Type B pancreatic cell (in vitro differentiated cells): ENCODE measurements at regions not wholly inside any gene's neighbourhood (a gene's known extent, or its start where the extent isn't known, plus 50 kb on each side); places are given as distances from the start of the nearest gene placed in this dataset.

ENCODE experiments used
- DNase-seq: peaks from one replicate; pipeline ENCODE4 v3.0.0; 2021; ENCODE audit warnings: mixed read lengths; ENCODE audit not compliant: unreplicated experiment; ENCODE audit errors: extremely low spot score
- H3K27ac Mint-ChIP-seq: 2 replicates; pipeline ENCODE4 v1.8.0; 2021; ENCODE audit warnings: mild to moderate bottlenecking, mixed read lengths
- H3K27me3 Mint-ChIP-seq: 2 replicates; pipeline ENCODE4 v1.8.0; 2021; ENCODE audit warnings: mixed read lengths
- H3K36me3 Mint-ChIP-seq: 2 replicates; pipeline ENCODE4 v1.8.0; 2021; ENCODE audit warnings: mixed read lengths
- H3K4me1 Mint-ChIP-seq: one replicate; pipeline ENCODE4 v1.8.0; 2021; ENCODE audit warnings: mixed read lengths; ENCODE audit not compliant: unreplicated experiment
- H3K4me3 Mint-ChIP-seq: 2 replicates; pipeline ENCODE4 v1.8.0; 2021; ENCODE audit warnings: mild to moderate bottlenecking, mixed read lengths
- H3K9me3 Mint-ChIP-seq: 2 replicates; pipeline ENCODE4 v1.8.0; 2021; ENCODE audit warnings: mixed read lengths
- TF ChIP-seq, protein P1 (sequence below): fragments of 200-600 bp; sonication (generic); conservative IDR thresholded peaks from 2 replicates; pipeline ENCODE4 v1.5.0; 2021; ENCODE audit warnings: antibody characterized with exemption, mild to moderate bottlenecking

DNA sequence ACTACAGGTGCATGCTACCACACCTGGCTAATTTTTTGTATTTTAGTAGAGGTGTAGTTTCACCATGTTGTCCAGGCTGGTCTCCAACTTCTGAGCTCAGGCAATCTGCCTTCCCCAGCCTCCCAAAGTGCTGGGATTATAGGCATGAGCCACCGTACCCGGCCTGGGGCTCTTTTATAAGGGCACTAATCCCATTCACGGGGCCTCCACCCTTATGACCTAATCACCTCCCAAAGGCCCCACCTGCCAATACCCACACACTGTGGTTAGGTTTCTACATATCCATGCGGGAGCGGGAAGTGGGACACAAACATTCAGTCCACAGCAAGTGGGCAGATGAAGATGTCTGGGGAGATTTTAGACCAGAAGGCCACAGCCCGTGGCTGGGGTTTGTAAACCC lies 164.7 kb upstream of the SH3BP4 start:
- H3K36me3 Mint-ChIP-seq: peaks cover 4% of the 10 kb centered on the region
- no peak for DNase-seq
- TF ChIP-seq, protein P1, sequence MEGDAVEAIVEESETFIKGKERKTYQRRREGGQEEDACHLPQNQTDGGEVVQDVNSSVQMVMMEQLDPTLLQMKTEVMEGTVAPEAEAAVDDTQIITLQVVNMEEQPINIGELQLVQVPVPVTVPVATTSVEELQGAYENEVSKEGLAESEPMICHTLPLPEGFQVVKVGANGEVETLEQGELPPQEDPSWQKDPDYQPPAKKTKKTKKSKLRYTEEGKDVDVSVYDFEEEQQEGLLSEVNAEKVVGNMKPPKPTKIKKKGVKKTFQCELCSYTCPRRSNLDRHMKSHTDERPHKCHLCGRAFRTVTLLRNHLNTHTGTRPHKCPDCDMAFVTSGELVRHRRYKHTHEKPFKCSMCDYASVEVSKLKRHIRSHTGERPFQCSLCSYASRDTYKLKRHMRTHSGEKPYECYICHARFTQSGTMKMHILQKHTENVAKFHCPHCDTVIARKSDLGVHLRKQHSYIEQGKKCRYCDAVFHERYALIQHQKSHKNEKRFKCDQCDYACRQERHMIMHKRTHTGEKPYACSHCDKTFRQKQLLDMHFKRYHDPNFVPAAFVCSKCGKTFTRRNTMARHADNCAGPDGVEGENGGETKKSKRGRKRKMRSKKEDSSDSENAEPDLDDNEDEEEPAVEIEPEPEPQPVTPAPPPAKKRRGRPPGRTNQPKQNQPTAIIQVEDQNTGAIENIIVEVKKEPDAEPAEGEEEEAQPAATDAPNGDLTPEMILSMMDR: no peak
- no peak overlapping the region for H3K4me3 Mint-ChIP-seq
- peaks cover 16% of the 10 kb centered on the region for H3K27me3 Mint-ChIP-seq
- peaks cover 7% of the 10 kb centered on the region for H3K9me3 Mint-ChIP-seq
- peaks cover 20% of the 10 kb centered on the region for H3K4me1 Mint-ChIP-seq
- H3K27ac Mint-ChIP-seq: no peak overlapping the region

DNA sequence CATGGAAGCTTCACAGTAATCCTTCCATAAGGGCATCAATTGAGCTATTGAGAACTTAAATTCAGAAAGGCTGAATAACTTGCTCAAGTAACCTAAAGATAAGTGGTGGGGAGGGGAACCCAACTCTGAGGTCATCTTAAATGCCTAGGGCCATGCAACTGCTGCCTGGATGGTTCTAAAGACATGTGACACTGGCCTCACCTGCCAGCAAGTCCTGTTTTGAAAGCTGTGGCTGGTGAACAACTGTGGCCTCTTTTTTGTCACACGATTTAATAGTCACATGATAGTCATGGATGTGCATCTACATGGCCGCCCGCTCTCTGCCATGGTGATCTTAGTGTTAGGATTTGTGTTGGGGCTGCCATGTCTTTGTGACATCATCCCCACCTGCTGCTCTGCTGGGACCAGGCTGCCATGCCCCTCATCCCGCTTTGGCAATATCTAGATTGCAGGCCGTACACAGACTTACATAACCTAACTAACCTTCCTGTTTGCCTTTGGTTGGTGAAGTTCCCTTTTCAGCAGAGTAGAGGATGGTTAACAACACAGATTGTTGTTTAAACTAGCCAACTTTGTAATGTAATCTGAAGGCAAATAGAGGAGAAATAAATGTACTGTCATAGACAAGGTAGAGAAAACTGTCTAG lies 177.9 kb upstream of the SH3BP4 start:
- H3K4me1 Mint-ChIP-seq: peaks cover 32% of the 10 kb centered on the region
- peaks cover 4% of the 10 kb centered on the region for H3K36me3 Mint-ChIP-seq
- DNase-seq: no peak
- peaks cover 13% of the 10 kb centered on the region for H3K27me3 Mint-ChIP-seq
- TF ChIP-seq, protein P1: no peak
- peaks cover 10% of the 10 kb centered on the region for H3K9me3 Mint-ChIP-seq
- H3K27ac Mint-ChIP-seq: no peak overlapping the region
- H3K4me3 Mint-ChIP-seq: no peak overlapping the region

DNA sequence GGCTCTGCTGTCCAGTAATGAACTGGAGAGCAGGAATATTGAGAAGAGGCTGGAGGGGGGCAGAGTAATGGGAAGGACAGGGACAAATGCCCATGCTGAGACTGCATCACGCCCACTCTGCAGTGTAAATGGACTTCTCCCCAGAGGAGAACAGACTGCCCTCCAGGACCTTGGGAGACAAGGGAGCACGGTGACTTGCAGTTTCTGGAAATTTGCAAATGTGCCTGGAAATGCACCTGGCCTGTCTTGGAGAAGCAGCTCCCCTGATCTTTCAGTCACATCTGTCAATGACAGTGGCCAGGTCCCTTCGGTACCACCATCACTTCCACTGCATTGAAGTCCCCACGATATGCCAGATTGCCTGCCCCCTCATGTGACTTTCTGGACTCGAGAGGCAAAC lies 178.7 kb upstream of the SH3BP4 start:
- Mint-ChIP-seq H3K4me3 (no peak overlapping the region), H3K27ac (no peak overlapping the region), H3K27me3 (peaks cover 13% of the 10 kb centered on the region), H3K36me3 (peaks cover 4% of the 10 kb centered on the region), H3K4me1 (peaks cover 32% of the 10 kb centered on the region), H3K9me3 (peaks cover 10% of the 10 kb centered on the region)
- DNase-seq: no peak
- TF ChIP-seq, protein P1: no peak

DNA sequence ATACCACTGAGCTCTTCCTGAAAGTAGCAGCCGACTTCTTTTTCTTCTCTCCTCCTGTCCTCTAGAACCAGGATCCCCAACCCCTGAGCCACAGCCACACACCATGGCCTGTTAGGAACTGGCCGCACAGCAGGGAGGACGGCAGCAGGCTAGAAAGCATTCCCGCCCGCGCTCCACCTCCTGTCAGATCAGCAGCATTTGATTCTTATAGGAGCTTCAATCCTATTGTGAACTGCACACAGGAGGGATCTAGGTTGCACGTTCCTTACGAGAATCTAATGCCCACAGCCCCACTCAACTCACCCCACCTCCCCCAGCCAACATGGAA lies 179.1 kb upstream of the SH3BP4 start:
- H3K27ac Mint-ChIP-seq: no peak overlapping the region
- DNase-seq: no peak
- peaks cover 32% of the 10 kb centered on the region for H3K4me1 Mint-ChIP-seq
- peaks cover 13% of the 10 kb centered on the region for H3K27me3 Mint-ChIP-seq
- peaks cover 10% of the 10 kb centered on the region for H3K9me3 Mint-ChIP-seq
- H3K4me3 Mint-ChIP-seq: no peak overlapping the region
- TF ChIP-seq, protein P1: no peak
- peaks cover 4% of the 10 kb centered on the region for H3K36me3 Mint-ChIP-seq

DNA sequence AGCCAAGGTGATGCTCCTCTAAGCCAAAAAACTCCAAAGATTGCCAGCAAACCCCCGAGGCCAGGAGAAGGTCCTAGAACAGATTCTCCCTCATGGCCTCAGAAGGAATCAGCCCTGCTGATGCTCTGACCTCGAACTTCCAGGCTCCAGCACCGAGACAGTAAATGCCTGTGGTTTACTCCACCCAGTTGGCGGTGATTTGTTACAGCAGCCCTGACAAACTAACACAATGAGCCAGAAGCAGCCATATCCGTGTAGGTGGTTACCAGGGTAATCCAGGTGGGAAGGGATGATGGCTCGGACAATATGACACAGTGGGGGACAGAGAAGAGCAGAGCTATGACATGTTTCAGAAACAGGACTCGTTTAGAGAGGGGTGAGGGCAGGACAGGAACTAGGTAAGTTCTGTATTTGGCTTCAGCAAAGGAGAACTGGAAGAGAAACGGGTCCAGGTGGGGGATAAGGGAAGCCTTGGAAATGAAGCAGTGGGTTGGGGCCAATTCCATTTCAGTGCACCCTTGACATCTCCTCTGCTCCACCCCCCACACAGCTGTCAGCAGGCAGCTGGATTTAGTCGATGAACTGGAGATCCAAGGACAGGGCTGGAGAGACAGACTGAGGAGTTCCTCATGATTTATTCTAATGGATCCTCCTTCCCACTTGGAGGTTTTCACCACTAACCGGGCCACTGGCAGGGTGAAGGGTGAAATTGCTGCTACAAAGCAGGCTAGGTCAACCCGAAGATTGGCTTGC lies 179.7 kb upstream of the SH3BP4 start:
- H3K27me3 Mint-ChIP-seq: peaks cover 13% of the 10 kb centered on the region
- no peak for DNase-seq
- TF ChIP-seq, protein P1: no peak
- peaks cover 4% of the 10 kb centered on the region for H3K36me3 Mint-ChIP-seq
- no peak overlapping the region for H3K4me3 Mint-ChIP-seq
- H3K27ac Mint-ChIP-seq: peak overlapping the region; percentile 40
- peaks cover 32% of the 10 kb centered on the region for H3K4me1 Mint-ChIP-seq
- peaks cover 10% of the 10 kb centered on the region for H3K9me3 Mint-ChIP-seq
